ENCODE measurements at regions not wholly inside any gene's neighbourhood (a gene's known extent, or its start where the extent isn't known, plus 50 kb on each side); places are given as distances from the start of the nearest gene placed in this dataset.

- TF ChIP-seq PPARA (CRISPR knock-in tag; IDR thresholded peaks at IDR 0.05; ENCODE audit: borderline replicate concordance) (no peak), TCF4 (CRISPR knock-in tag; IDR thresholded peaks at IDR 0.05; ENCODE audit: borderline replicate concordance) (no peak), POU6F1 (CRISPR knock-in tag; IDR thresholded peaks at IDR 0.05; ENCODE audit: borderline replicate concordance, low read depth) (no peak), ZNF8 (CRISPR knock-in tag; IDR thresholded peaks at IDR 0.05) (no peak), CREB5 (CRISPR knock-in tag; IDR thresholded peaks at IDR 0.05; ENCODE audit: low read depth) (no peak), ZFP3 (CRISPR knock-in tag; IDR thresholded peaks at IDR 0.05) (no peak), ZFP30 (CRISPR knock-in tag; IDR thresholded peaks at IDR 0.05) (no peak)
- TF ChIP-seq, protein P1, sequence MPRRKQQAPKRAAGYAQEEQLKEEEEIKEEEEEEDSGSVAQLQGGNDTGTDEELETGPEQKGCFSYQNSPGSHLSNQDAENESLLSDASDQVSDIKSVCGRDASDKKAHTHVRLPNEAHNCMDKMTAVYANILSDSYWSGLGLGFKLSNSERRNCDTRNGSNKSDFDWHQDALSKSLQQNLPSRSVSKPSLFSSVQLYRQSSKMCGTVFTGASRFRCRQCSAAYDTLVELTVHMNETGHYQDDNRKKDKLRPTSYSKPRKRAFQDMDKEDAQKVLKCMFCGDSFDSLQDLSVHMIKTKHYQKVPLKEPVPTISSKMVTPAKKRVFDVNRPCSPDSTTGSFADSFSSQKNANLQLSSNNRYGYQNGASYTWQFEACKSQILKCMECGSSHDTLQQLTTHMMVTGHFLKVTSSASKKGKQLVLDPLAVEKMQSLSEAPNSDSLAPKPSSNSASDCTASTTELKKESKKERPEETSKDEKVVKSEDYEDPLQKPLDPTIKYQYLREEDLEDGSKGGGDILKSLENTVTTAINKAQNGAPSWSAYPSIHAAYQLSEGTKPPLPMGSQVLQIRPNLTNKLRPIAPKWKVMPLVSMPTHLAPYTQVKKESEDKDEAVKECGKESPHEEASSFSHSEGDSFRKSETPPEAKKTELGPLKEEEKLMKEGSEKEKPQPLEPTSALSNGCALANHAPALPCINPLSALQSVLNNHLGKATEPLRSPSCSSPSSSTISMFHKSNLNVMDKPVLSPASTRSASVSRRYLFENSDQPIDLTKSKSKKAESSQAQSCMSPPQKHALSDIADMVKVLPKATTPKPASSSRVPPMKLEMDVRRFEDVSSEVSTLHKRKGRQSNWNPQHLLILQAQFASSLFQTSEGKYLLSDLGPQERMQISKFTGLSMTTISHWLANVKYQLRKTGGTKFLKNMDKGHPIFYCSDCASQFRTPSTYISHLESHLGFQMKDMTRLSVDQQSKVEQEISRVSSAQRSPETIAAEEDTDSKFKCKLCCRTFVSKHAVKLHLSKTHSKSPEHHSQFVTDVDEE (CRISPR knock-in tag; IDR thresholded peaks at IDR 0.05): no peak
- TF ChIP-seq, protein P2, sequence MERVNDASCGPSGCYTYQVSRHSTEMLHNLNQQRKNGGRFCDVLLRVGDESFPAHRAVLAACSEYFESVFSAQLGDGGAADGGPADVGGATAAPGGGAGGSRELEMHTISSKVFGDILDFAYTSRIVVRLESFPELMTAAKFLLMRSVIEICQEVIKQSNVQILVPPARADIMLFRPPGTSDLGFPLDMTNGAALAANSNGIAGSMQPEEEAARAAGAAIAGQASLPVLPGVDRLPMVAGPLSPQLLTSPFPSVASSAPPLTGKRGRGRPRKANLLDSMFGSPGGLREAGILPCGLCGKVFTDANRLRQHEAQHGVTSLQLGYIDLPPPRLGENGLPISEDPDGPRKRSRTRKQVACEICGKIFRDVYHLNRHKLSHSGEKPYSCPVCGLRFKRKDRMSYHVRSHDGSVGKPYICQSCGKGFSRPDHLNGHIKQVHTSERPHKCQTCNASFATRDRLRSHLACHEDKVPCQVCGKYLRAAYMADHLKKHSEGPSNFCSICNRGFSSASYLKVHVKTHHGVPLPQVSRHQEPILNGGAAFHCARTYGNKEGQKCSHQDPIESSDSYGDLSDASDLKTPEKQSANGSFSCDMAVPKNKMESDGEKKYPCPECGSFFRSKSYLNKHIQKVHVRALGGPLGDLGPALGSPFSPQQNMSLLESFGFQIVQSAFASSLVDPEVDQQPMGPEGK (CRISPR knock-in tag; IDR thresholded peaks at IDR 0.05; ENCODE audit: borderline replicate concordance): no peak
Observed at GRCh38 chr10:32146166-32146565, 89.9 kb upstream of the KIF5B start.

Data from SK-N-SH treated with all-trans-retinoic acid at 6 μM for 48 hours (cell line).